Muscle of arm (tissue), 1 donor: ENCODE measurements at regions not wholly inside any gene's neighbourhood (a gene's known extent, or its start where the extent isn't known, plus 50 kb on each side); places are given as distances from the start of the nearest gene placed in this dataset.

Source experiments
- DNase-seq: peaks from one replicate; pipeline ENCODE4 v3.0.0-alpha.2; 2013

- no peak for DNase-seq
Measured at GRCh38 chr2:71277536-71278103, 50.7 kb upstream of the PAIP2B start.

GRCh38 chr2:71277147-71277475, 50.2 kb upstream of the PAIP2B start:
- no peak for DNase-seq

- peak; percentile 75 for DNase-seq
Measured at GRCh38 chr2:71276311-71277146, 49.6 kb upstream of the PAIP2B start.
